CD4-positive, alpha-beta memory T cell (primary cell): ENCODE measurements at regions not wholly inside any gene's neighbourhood (a gene's known extent, or its start where the extent isn't known, plus 50 kb on each side); places are given as distances from the start of the nearest gene placed in this dataset.

Source experiments
- CTCF ChIA-PET: fragments of 350-600 bp; sonication (Branson Sonifier 250); formaldehyde crosslinking; loops from one replicate; lab custom pipeline; 2021; ENCODE audit warnings: inconsistent platforms; ENCODE audit not compliant: partially characterized antibody; lab: Charles Lee
- POLR2A ChIA-PET: fragments of 350-600 bp; sonication (Branson Sonifier 250); formaldehyde crosslinking; loops from one replicate; lab custom pipeline; 2021; ENCODE audit not compliant: partially characterized antibody; lab: Charles Lee
- DNase-seq, 5 donors: peaks; one replicate each; pipeline versions ENCODE4 v3.0.0 to v3.0.0-alpha.2; 2020 to 2022; ENCODE audit warnings: mixed read lengths in 1 of 5
- H3K27ac ChIP-seq: one replicate; pipeline ENCODE4 v1.7.0; 2013; ENCODE audit warnings: low read depth, low read length
- H3K27me3 ChIP-seq: 2 replicates; pipeline ENCODE4 v1.7.0; 2013; ENCODE audit warnings: mild to moderate bottlenecking, low read length, moderate library complexity; ENCODE audit not compliant: insufficient read depth
- H3K36me3 ChIP-seq: 2 replicates; pipeline ENCODE4 v1.7.0; 2013; ENCODE audit warnings: mild to moderate bottlenecking, low read length, moderate library complexity; ENCODE audit not compliant: insufficient read depth
- H3K4me1 ChIP-seq: 2 replicates; pipeline ENCODE4 v1.7.0; 2013; ENCODE audit warnings: mild to moderate bottlenecking, low read length, moderate library complexity; ENCODE audit not compliant: insufficient read depth
- H3K4me3 ChIP-seq, 2 donors: one replicate each; pipeline ENCODE4 v1.7.0; 2013; ENCODE audit warnings: low read length in 2 of 2, mild to moderate bottlenecking in 1 of 2
- H3K9me3 ChIP-seq, 2 donors: one replicate each; pipeline ENCODE4 v1.7.0; 2013; ENCODE audit warnings: low read length in 2 of 2, control low read depth in 1 of 2; ENCODE audit not compliant: control insufficient read depth in 1 of 2
- H3K27ac Mint-ChIP-seq, 7 donors: one replicate each; pipeline ENCODE4 v1.8.0; 2020 to 2021; ENCODE audit warnings: mixed read lengths in 7 of 7, mild to moderate bottlenecking in 6 of 7, inconsistent platforms in 3 of 7, moderate library complexity in 3 of 7
- H3K27me3 Mint-ChIP-seq, 2 donors: one replicate each; pipeline ENCODE4 v1.8.0; 2020 to 2021; ENCODE audit warnings: mixed read lengths in 2 of 2
- H3K36me3 Mint-ChIP-seq, 2 donors: one replicate each; pipeline ENCODE4 v1.8.0; 2020 to 2021; ENCODE audit warnings: mixed read lengths in 2 of 2, inconsistent platforms in 1 of 2, mild to moderate bottlenecking in 1 of 2
- H3K4me1 Mint-ChIP-seq, 4 donors: one replicate each; pipeline ENCODE4 v1.8.0; 2020 to 2021; ENCODE audit warnings: mixed read lengths in 4 of 4, mild to moderate bottlenecking in 1 of 4
- H3K4me3 Mint-ChIP-seq, 8 donors: one replicate each; pipeline ENCODE4 v1.8.0; 2020 to 2021; ENCODE audit warnings: mixed read lengths in 8 of 8, mild to moderate bottlenecking in 7 of 8, moderate library complexity in 6 of 8, inconsistent platforms in 3 of 8
- H3K9me3 Mint-ChIP-seq, 8 donors: one replicate each; pipeline ENCODE4 v1.8.0; 2020 to 2021; ENCODE audit warnings: mixed read lengths in 8 of 8, mild to moderate bottlenecking in 5 of 8, inconsistent platforms in 3 of 8, moderate library complexity in 1 of 8
- intact Hi-C: fragments of 100-400 bp; cut with micrococcal nuclease; formaldehyde crosslinking; loops from one replicate; pipeline ENCODE4 v1.15.1; 2023

DNA sequence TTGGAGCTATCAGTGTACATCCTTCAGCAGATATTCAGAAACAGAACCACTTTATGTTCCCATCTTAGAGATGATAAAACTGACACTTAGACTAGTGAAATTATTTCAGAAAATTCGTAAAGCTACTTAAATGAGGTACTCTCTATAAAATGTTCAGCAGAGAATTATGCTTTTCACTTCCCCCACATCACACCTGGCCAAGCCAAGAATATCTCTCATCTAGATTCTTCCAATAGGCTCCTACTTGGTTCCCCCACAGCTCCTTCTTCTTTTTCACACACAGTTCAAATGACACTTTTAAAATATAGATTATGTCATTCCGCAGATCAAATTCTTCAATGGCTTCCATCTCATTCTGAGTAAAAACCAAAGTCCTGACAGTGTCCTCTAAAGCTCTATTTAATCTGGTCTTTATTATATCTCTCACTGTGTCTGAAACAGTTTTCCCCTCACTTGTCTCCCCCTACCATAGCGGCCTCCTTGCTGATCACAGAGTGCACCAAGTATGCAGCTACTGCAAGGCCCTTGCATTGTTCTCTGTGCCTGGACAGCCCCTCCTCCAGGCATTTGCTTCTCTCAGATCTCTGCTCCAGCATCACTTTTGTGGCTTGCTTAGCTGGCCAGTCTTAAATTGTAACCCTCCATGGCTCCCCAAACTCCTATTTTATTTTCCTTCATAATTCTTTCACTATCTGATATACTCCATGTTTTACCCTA lies 736.8 kb upstream of the USP15 start:
- no peaks in the 10 kb centered on the region for H3K36me3 ChIP-seq
- no peaks in the 10 kb centered on the region for H3K4me1 ChIP-seq
- Mint-ChIP-seq H3K27ac (no peak overlapping the region), H3K9me3 (peaks cover 0 to 13% (median 4%) of the 10 kb centered on the region in 8 donors), H3K27me3 (no peaks in the 10 kb centered on the region), H3K36me3 (no peaks in the 10 kb centered on the region), H3K4me3 (no peak overlapping the region), H3K4me1 (no peaks in the 10 kb centered on the region)
- no peaks in the 10 kb centered on the region for H3K27me3 ChIP-seq
- DNase-seq = no peak
- intact Hi-C loops = no loop called here
- H3K4me3 ChIP-seq = no peak overlapping the region
- ChIA-PET CTCF (no interaction called here), POLR2A (no interaction called here)
- no peak overlapping the region for H3K27ac ChIP-seq
- H3K9me3 ChIP-seq = no peaks in the 10 kb centered on the region

DNA sequence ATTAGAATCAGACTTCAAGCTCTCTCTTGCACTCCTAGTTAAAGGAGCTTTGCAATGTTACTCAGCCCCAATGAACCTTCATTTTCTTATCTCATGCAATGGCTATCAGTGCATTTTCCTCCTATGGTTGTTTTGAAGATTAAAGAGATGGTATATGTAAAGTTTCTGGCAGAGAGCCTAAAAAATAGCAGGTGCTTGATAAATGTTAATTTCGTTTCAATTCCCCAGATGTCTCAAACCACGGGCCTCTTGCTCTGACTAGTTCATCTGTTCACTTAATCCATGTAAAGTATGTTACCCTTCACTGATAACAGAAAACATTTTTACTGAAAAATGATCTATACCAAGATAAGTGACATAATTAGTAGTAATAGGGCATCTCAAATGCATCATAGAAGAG lies 735.4 kb upstream of the USP15 start:
- no peaks in the 10 kb centered on the region for H3K4me1 ChIP-seq
- H3K27ac ChIP-seq = no peak overlapping the region
- no peaks in the 10 kb centered on the region for H3K9me3 ChIP-seq
- CTCF ChIA-PET = no interaction called here
- intact Hi-C loops = no loop called here
- Mint-ChIP-seq H3K4me3 (no peak overlapping the region), H3K36me3 (no peaks in the 10 kb centered on the region), H3K4me1 (no peaks in the 10 kb centered on the region), H3K27ac (no peak overlapping the region), H3K27me3 (no peaks in the 10 kb centered on the region), H3K9me3 (peaks cover 0 to 13% (median 5%) of the 10 kb centered on the region in 8 donors)
- H3K4me3 ChIP-seq = no peak overlapping the region
- H3K27me3 ChIP-seq = no peaks in the 10 kb centered on the region
- no peaks in the 10 kb centered on the region for H3K36me3 ChIP-seq
- DNase-seq = no peak
- POLR2A ChIA-PET = no interaction called here

DNA sequence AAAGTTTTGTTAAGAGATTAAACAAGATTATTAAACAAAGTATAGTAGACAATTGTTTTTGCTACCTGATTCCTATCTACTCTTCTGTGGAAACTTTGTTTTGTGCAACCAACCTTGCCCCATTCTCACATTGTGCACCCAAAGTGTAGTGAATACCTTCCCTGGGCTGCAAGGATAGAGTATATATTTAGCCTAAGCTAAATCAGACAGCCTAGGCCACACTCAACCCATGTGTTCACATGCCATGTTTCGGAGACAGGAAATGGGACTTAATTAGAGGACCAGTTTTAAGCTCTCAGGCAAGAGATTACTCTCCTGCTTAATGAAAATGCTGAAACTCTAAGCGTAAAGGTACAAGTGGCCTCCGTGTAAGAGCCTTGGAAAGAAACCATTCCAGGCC lies 734.9 kb upstream of the USP15 start:
- ChIA-PET POLR2A (no interaction called here), CTCF (no interaction called here)
- Histone ChIP-seq H3K4me3 (no peak overlapping the region), H3K36me3 (no peaks in the 10 kb centered on the region), H3K9me3 (no peaks in the 10 kb centered on the region), H3K4me1 (no peaks in the 10 kb centered on the region), H3K27ac (no peak overlapping the region), H3K27me3 (no peaks in the 10 kb centered on the region)
- no peak overlapping the region for H3K4me3 Mint-ChIP-seq
- no peaks in the 10 kb centered on the region for H3K27me3 Mint-ChIP-seq
- intact Hi-C loops = no loop called here
- H3K4me1 Mint-ChIP-seq = no peaks in the 10 kb centered on the region
- DNase-seq = no peak
- no peaks in the 10 kb centered on the region for H3K36me3 Mint-ChIP-seq
- peaks cover 0 to 13% (median 5%) of the 10 kb centered on the region in 8 donors for H3K9me3 Mint-ChIP-seq
- no peak overlapping the region for H3K27ac Mint-ChIP-seq

DNA sequence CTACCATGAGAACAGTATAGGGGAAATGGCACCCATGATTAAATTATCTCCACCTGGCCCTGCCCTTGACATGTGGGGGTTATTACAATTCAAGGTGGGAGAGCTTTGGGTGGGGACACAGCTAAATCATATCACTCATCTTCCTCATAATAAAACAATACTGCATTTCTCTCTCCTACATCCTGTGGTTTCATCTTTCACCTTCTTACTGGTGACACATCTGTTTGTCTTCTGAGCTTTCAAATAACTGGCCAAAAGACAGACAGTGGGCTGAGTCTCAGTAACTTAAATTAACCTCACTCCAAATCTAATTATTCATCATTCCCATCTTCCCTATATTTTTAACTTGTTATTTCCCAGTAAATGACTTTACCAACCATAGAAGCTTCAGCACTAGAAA lies 729.7 kb upstream of the USP15 start:
- DNase-seq = no peak
- intact Hi-C loops = no loop called here
- Mint-ChIP-seq H3K4me1 (no peaks in the 10 kb centered on the region), H3K27ac (no peak overlapping the region), H3K4me3 (no peak overlapping the region), H3K27me3 (no peaks in the 10 kb centered on the region), H3K36me3 (no peaks in the 10 kb centered on the region), H3K9me3 (peaks cover 0 to 9% (median 2%) of the 10 kb centered on the region in 8 donors)
- Histone ChIP-seq H3K36me3 (no peaks in the 10 kb centered on the region), H3K27ac (no peak overlapping the region), H3K9me3 (no peaks in the 10 kb centered on the region), H3K27me3 (no peaks in the 10 kb centered on the region), H3K4me1 (no peaks in the 10 kb centered on the region), H3K4me3 (no peak overlapping the region)
- ChIA-PET CTCF (no interaction called here), POLR2A (no interaction called here)

DNA sequence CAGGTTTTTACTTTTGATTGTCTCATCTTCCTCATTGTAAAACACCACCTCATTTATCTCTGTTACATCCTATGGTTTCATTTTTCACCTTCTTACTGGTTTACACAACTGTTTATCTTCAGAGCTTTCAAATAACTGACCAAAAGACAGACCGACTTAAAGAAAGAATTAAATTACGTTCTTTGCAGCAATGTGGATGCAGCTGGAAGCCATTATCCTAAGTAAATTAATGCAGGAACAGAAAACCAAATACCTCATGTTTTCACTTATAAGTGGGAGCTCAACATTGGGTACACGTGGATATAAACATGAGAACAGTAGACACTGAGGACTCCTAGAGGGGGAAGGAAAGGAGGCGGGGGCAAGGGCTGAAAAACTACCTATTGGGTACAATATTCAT lies 729.0 kb upstream of the USP15 start:
- Histone ChIP-seq H3K36me3 (no peaks in the 10 kb centered on the region), H3K27ac (no peak overlapping the region), H3K4me3 (no peak overlapping the region), H3K9me3 (no peaks in the 10 kb centered on the region), H3K4me1 (no peaks in the 10 kb centered on the region), H3K27me3 (no peaks in the 10 kb centered on the region)
- H3K27me3 Mint-ChIP-seq = no peaks in the 10 kb centered on the region
- DNase-seq = no peak
- H3K36me3 Mint-ChIP-seq = no peaks in the 10 kb centered on the region
- peaks cover 0 to 9% (median 2%) of the 10 kb centered on the region in 8 donors for H3K9me3 Mint-ChIP-seq
- intact Hi-C loops = no loop called here
- CTCF ChIA-PET = no interaction called here
- H3K4me1 Mint-ChIP-seq = no peaks in the 10 kb centered on the region
- POLR2A ChIA-PET = no interaction called here
- H3K27ac Mint-ChIP-seq = no peak overlapping the region
- H3K4me3 Mint-ChIP-seq = no peak overlapping the region

DNA sequence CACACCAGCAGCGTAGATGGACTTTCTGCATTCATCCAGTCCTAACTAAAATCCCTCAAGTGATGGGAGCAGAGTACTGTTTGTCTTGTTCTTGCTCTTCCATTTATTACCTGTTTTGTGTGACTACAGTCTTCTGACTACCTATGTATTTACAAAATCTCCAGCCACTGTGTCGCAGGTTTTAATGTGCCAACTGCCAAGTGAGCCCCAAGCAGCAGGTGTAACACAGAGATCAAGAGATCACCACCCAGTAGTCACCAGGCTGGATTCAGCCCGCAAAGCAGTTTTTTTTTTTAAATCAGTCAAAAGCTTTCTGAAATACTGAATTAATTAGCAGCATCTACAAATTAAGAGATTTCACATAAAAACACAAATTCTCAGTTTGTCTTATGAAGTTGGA lies 724.1 kb upstream of the USP15 start:
- Mint-ChIP-seq H3K27me3 (no peaks in the 10 kb centered on the region), H3K36me3 (no peaks in the 10 kb centered on the region), H3K4me3 (no peak overlapping the region), H3K9me3 (peaks cover 0 to 5% (median 0%) of the 10 kb centered on the region in 8 donors), H3K4me1 (no peaks in the 10 kb centered on the region), H3K27ac (no peak overlapping the region)
- Histone ChIP-seq H3K4me3 (no peak overlapping the region), H3K4me1 (no peaks in the 10 kb centered on the region), H3K27me3 (no peaks in the 10 kb centered on the region), H3K36me3 (no peaks in the 10 kb centered on the region), H3K27ac (no peak overlapping the region), H3K9me3 (no peaks in the 10 kb centered on the region)
- ChIA-PET POLR2A (no interaction called here), CTCF (no interaction called here)
- no peak for DNase-seq
- intact Hi-C loops = no loop called here

DNA sequence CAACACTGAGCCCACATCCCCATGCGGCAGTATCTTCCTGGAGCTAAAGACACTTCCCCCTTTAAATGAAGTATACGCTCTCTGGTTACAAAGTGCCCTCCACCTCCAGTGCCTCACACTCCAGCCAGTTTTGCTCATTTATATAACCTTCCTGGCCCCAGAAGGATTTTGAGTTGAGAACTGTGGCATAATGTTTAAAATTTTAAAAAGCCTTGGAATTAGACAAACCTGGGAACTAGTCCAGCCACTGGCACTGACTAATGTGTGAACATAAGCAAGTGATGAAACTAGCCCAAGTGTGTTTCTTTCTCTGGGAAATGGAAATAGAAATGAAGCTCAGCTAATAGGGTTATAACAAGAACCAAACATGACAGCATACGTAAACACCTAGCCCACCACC lies 723.7 kb upstream of the USP15 start:
- DNase-seq = no peak
- Mint-ChIP-seq H3K9me3 (peaks cover 0 to 5% (median 0%) of the 10 kb centered on the region in 8 donors), H3K4me3 (no peak overlapping the region), H3K36me3 (no peaks in the 10 kb centered on the region), H3K27ac (no peak overlapping the region), H3K4me1 (no peaks in the 10 kb centered on the region), H3K27me3 (no peaks in the 10 kb centered on the region)
- H3K27me3 ChIP-seq = no peaks in the 10 kb centered on the region
- no peak overlapping the region for H3K4me3 ChIP-seq
- no peak overlapping the region for H3K27ac ChIP-seq
- intact Hi-C loops = no loop called here
- no peaks in the 10 kb centered on the region for H3K36me3 ChIP-seq
- ChIA-PET POLR2A (no interaction called here), CTCF (no interaction called here)
- no peaks in the 10 kb centered on the region for H3K9me3 ChIP-seq
- no peaks in the 10 kb centered on the region for H3K4me1 ChIP-seq

DNA sequence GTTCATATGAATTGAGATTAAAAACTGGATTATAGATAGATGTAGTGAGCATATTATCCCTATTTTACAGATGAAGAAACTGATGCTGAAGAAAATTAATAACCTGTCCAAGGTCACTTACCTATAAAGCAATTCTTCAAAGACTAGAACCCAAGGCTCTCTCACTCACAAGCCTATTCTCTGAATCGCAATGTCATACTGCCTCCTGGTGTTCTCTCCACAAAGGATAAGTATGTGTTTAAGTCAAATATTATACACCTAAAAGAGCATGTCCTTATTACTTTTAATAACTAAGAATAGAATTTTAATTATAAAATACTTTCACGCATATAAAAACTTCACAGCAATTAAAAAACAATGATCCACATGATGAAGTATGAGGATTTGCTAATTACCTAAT lies 721.3 kb upstream of the USP15 start:
- DNase-seq = no peak
- Mint-ChIP-seq H3K27ac (no peak overlapping the region), H3K4me1 (no peaks in the 10 kb centered on the region), H3K27me3 (no peaks in the 10 kb centered on the region), H3K9me3 (peaks cover 0 to 2% (median 0%) of the 10 kb centered on the region in 8 donors), H3K4me3 (no peak overlapping the region), H3K36me3 (no peaks in the 10 kb centered on the region)
- Histone ChIP-seq H3K4me3 (no peak overlapping the region), H3K36me3 (no peaks in the 10 kb centered on the region), H3K9me3 (no peaks in the 10 kb centered on the region), H3K27me3 (no peaks in the 10 kb centered on the region), H3K27ac (no peak overlapping the region), H3K4me1 (no peaks in the 10 kb centered on the region)
- ChIA-PET CTCF (no interaction called here), POLR2A (no interaction called here)
- intact Hi-C loops = no loop called here
